Hepatocyte (in vitro differentiated cells): ENCODE measurements at regions not wholly inside any gene's neighbourhood (a gene's known extent, or its start where the extent isn't known, plus 50 kb on each side); places are given as distances from the start of the nearest gene placed in this dataset.
A peak's percentile ranks its signal among the peaks of the same experiment; 100 is the strongest.

Experiments used
- DNase-seq: peaks from one replicate; pipeline ENCODE4 v3.0.0-alpha.2; 2016; ENCODE audit warnings: low spot score
- H2AFZ ChIP-seq: fragments of 200-600 bp; sonication (generic); 2 replicates; pipeline ENCODE4 v1.6.0; 2016; ENCODE audit warnings: antibody characterized with exemption, mild to moderate bottlenecking
- H3K27ac ChIP-seq: fragments of 200-600 bp; sonication (generic); 2 replicates; pipeline ENCODE4 v1.5.1; 2016; ENCODE audit warnings: mild to moderate bottlenecking
- H3K27me3 ChIP-seq: fragments of 200-600 bp; sonication (generic); 2 replicates; pipeline ENCODE4 v1.6.1; 2016
- H3K36me3 ChIP-seq: fragments of 200-600 bp; sonication (generic); replicated peaks from 2 replicates; pipeline ENCODE4 v1.5.1; 2016; ENCODE audit warnings: low read depth; ENCODE audit not compliant: insufficient read depth
- H3K4me1 ChIP-seq: fragments of 200-600 bp; sonication (generic); 2 replicates; pipeline ENCODE4 v1.5.1; 2016; ENCODE audit warnings: mild to moderate bottlenecking, moderate library complexity; ENCODE audit not compliant: insufficient read depth
- H3K4me2 ChIP-seq: fragments of 200-600 bp; sonication (generic); 2 replicates; pipeline ENCODE4 v1.6.0; 2016
- H3K4me3 ChIP-seq: fragments of 200-600 bp; sonication (generic); 2 replicates; pipeline ENCODE4 v1.5.1; 2016; ENCODE audit warnings: mild to moderate bottlenecking
- H3K79me2 ChIP-seq: fragments of 200-600 bp; sonication (generic); 2 replicates; pipeline ENCODE4 v1.6.0; 2017; ENCODE audit warnings: mild to moderate bottlenecking
- H3K9me2 ChIP-seq: fragments of 200-600 bp; sonication (generic); replicated peaks from 2 replicates; pipeline ENCODE4 v1.6.0; 2017; ENCODE audit warnings: mild to moderate bottlenecking; ENCODE audit not compliant: insufficient read depth
- H3K9me3 ChIP-seq: fragments of 200-600 bp; sonication (generic); 2 replicates; pipeline ENCODE4 v1.5.1; 2016; ENCODE audit warnings: low read depth, mild to moderate bottlenecking
- H4K20me1 ChIP-seq: fragments of 200-600 bp; sonication (generic); 2 replicates; pipeline ENCODE4 v1.6.0; 2016; ENCODE audit warnings: mild to moderate bottlenecking; ENCODE audit not compliant: insufficient read depth, poor library complexity, severe bottlenecking
- CTCF ChIP-seq: fragments of 200-600 bp; sonication (generic); IDR thresholded peaks from 2 replicates; pipeline ENCODE4 v1.5.1; 2016; ENCODE audit warnings: antibody characterized with exemption, mild to moderate bottlenecking; ENCODE audit not compliant: poor library complexity
- EZH2 ChIP-seq: fragments of 200-600 bp; sonication (generic); IDR thresholded peaks from 2 replicates; pipeline ENCODE4 v1.6.1; 2016; ENCODE audit warnings: antibody characterized with exemption, mild to moderate bottlenecking, borderline replicate concordance
- EZH2phosphoT487 ChIP-seq: fragments of 200-600 bp; sonication (generic); IDR thresholded peaks from one replicate; pipeline ENCODE4 v1.6.1; 2018; ENCODE audit warnings: antibody characterized with exemption, mild to moderate bottlenecking, low read depth, moderate library complexity; ENCODE audit not compliant: unreplicated experiment, severe bottlenecking
- WGBS: methylation state at CpG from one replicate; pipeline ENCODE4 v1.1.6; 2016; ENCODE audit warnings: low lambda C conversion rate; ENCODE audit errors: missing lambda C conversion rate; 5-methylcytosine and 5-hydroxymethylcytosine counted together

GRCh38 chr5:119864286-119864685 lies 234.9 kb downstream of the FAM170A start:
- Histone ChIP-seq H3K4me2 (no peak overlapping the region), H3K36me3 (no peaks in the 10 kb centered on the region), H3K9me2 (no peaks in the 10 kb centered on the region), H3K9me3 (no peaks in the 10 kb centered on the region), H3K79me2 (no peaks in the 10 kb centered on the region), H3K4me1 (no peaks in the 10 kb centered on the region), H2AFZ (no peak overlapping the region), H4K20me1 (no peaks in the 10 kb centered on the region), H3K4me3 (no peak overlapping the region), H3K27me3 (no peaks in the 10 kb centered on the region), H3K27ac (no peak overlapping the region)
- TF ChIP-seq EZH2 (no peak), EZH2phosphoT487 (no peak), CTCF (no peak)
- DNase-seq, result no peak

GRCh38 chr5:119873611-119874010 lies 244.3 kb downstream of the FAM170A start:
- Histone ChIP-seq H3K9me3 (no peaks in the 10 kb centered on the region), H3K27me3 (no peaks in the 10 kb centered on the region), H3K4me1 (peaks cover 4% of the 10 kb centered on the region), H3K27ac (no peak overlapping the region), H3K4me2 (no peak overlapping the region), H3K9me2 (no peaks in the 10 kb centered on the region), H3K4me3 (no peak overlapping the region), H2AFZ (no peak overlapping the region), H3K79me2 (no peaks in the 10 kb centered on the region), H3K36me3 (no peaks in the 10 kb centered on the region), H4K20me1 (no peaks in the 10 kb centered on the region)
- DNase-seq, result no peak
- WGBS, result 72% methylated on average over 5 of the region's 5 CpGs
- TF ChIP-seq EZH2phosphoT487, result no peak
- TF ChIP-seq CTCF, result no peak
- no peak for TF ChIP-seq EZH2

- H4K20me1 ChIP-seq, result no peaks in the 10 kb centered on the region
- no peaks in the 10 kb centered on the region for H3K27me3 ChIP-seq
- TF ChIP-seq EZH2 (no peak), EZH2phosphoT487 (no peak), CTCF (no peak)
- H3K9me3 ChIP-seq, result no peaks in the 10 kb centered on the region
- no peak overlapping the region for H3K4me3 ChIP-seq
- H3K4me2 ChIP-seq, result no peak overlapping the region
- H3K79me2 ChIP-seq, result no peaks in the 10 kb centered on the region
- H3K36me3 ChIP-seq, result no peaks in the 10 kb centered on the region
- no peak overlapping the region for H2AFZ ChIP-seq
- peaks cover 4% of the 10 kb centered on the region for H3K4me1 ChIP-seq
- peak overlapping the region; percentile 68 for H3K27ac ChIP-seq
- H3K9me2 ChIP-seq, result no peaks in the 10 kb centered on the region
- no peak for DNase-seq
These were observed 247.2 kb downstream of the FAM170A start for GRCh38 chr5:119876522-119876921.

GRCh38 chr5:119878712-119879111 lies 249.4 kb downstream of the FAM170A start:
- Histone ChIP-seq H3K27ac (peak overlapping the region; percentile 69), H3K9me2 (no peaks in the 10 kb centered on the region), H3K4me2 (no peak overlapping the region), H2AFZ (no peak overlapping the region), H3K79me2 (no peaks in the 10 kb centered on the region), H3K4me1 (peaks cover 4% of the 10 kb centered on the region), H4K20me1 (no peaks in the 10 kb centered on the region), H3K4me3 (no peak overlapping the region), H3K9me3 (no peaks in the 10 kb centered on the region), H3K36me3 (no peaks in the 10 kb centered on the region), H3K27me3 (no peaks in the 10 kb centered on the region)
- WGBS, result 66% methylated on average over 2 of the region's 2 CpGs
- TF ChIP-seq EZH2 (no peak), CTCF (no peak), EZH2phosphoT487 (no peak)
- peak; percentile 11 for DNase-seq
